Smooth muscle cell (in vitro differentiated cells): ENCODE measurements at regions not wholly inside any gene's neighbourhood (a gene's known extent, or its start where the extent isn't known, plus 50 kb on each side); places are given as distances from the start of the nearest gene placed in this dataset.

Source experiments
- DNase-seq: peaks from one replicate; lab custom pipeline; 2025; ENCODE audit not compliant: unreplicated experiment; lab: John Stamatoyannopoulos, UW
- H2AFZ ChIP-seq: fragments of 200-600 bp; sonication (generic); 2 replicates; pipeline ENCODE4 v1.6.0; 2016; ENCODE audit warnings: antibody characterized with exemption, low read depth, mild to moderate bottlenecking
- H3F3A ChIP-seq: fragments of 200-600 bp; sonication (generic); 2 replicates; pipeline ENCODE4 v1.6.0; 2017; ENCODE audit warnings: antibody characterized with exemption, low read depth
- H3K27ac ChIP-seq: fragments of 200-600 bp; sonication (generic); 2 replicates; pipeline ENCODE4 v1.5.1; 2016; ENCODE audit warnings: low read depth, mild to moderate bottlenecking
- H3K27me3 ChIP-seq: fragments of 200-600 bp; sonication (generic); 2 replicates; pipeline ENCODE4 v1.6.1; 2016; ENCODE audit warnings: low read depth, mild to moderate bottlenecking
- H3K36me3 ChIP-seq: fragments of 200-600 bp; sonication (generic); 2 replicates; pipeline ENCODE4 v1.5.1; 2016; ENCODE audit warnings: low read depth
- H3K4me1 ChIP-seq: fragments of 200-600 bp; sonication (generic); 2 replicates; pipeline ENCODE4 v1.5.1; 2016; ENCODE audit warnings: low read depth
- H3K4me2 ChIP-seq: fragments of 200-600 bp; sonication (generic); 2 replicates; pipeline ENCODE4 v1.6.0; 2016; ENCODE audit warnings: mild to moderate bottlenecking
- H3K4me3 ChIP-seq: fragments of 200-600 bp; sonication (generic); 2 replicates; pipeline ENCODE4 v1.5.1; 2016; ENCODE audit warnings: mild to moderate bottlenecking
- H3K79me2 ChIP-seq: fragments of 200-600 bp; sonication (generic); 2 replicates; pipeline ENCODE4 v1.6.0; 2016; ENCODE audit warnings: low read depth, mild to moderate bottlenecking
- H3K9ac ChIP-seq: fragments of 200-600 bp; sonication (generic); 2 replicates; pipeline ENCODE4 v1.6.0; 2016; ENCODE audit warnings: low read depth
- H3K9me3 ChIP-seq: fragments of 200-600 bp; sonication (generic); replicated peaks from 2 replicates; pipeline ENCODE4 v1.5.1; 2016; ENCODE audit warnings: low read depth
- H4K20me1 ChIP-seq: fragments of 200-600 bp; sonication (generic); 2 replicates; pipeline ENCODE4 v1.6.0; 2016; ENCODE audit warnings: low read depth
- WGBS: methylation state at CpG from one replicate; pipeline ENCODE4 v1.1.7; 2016; ENCODE audit warnings: low lambda C conversion rate; 5-methylcytosine and 5-hydroxymethylcytosine counted together
- TF ChIP-seq, protein P1 (sequence below): fragments of 200-600 bp; sonication (generic); IDR thresholded peaks from 2 replicates; pipeline ENCODE4 v1.5.1; 2017; ENCODE audit warnings: borderline replicate concordance, mild to moderate bottlenecking, antibody characterized with exemption; ENCODE audit not compliant: insufficient read depth, poor library complexity, severe bottlenecking

DNA sequence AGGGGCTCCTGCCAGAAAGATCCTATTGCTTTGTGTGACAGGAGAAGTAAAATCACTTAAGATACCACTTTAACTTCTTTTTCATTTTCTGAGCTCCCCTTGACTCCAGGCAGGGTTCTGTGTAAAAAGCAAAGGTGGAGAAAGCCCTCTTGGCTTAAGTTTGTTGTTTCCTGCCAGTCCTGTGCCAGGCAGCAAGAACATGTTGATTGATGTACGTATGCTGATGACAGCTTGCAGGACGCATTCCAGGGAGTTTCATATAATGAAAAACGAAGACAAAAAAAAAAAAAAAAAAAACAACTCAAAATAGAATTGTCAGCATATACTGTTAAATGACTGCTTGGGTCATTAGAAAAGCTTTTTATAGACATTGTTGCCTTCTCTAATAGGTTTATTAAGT lies 251.7 kb downstream of the PSAT1 start:
- no peak for DNase-seq
- no peak overlapping the region for H3K27ac ChIP-seq
- H3K27me3 ChIP-seq = no peaks in the 10 kb centered on the region
- no peaks in the 10 kb centered on the region for H3K79me2 ChIP-seq
- no peak overlapping the region for H3K4me3 ChIP-seq
- H3K36me3 ChIP-seq = no peaks in the 10 kb centered on the region
- WGBS = 81% methylated on average over 3 of the region's 3 CpGs
- H3K4me1 ChIP-seq = no peaks in the 10 kb centered on the region
- TF ChIP-seq, protein P1, sequence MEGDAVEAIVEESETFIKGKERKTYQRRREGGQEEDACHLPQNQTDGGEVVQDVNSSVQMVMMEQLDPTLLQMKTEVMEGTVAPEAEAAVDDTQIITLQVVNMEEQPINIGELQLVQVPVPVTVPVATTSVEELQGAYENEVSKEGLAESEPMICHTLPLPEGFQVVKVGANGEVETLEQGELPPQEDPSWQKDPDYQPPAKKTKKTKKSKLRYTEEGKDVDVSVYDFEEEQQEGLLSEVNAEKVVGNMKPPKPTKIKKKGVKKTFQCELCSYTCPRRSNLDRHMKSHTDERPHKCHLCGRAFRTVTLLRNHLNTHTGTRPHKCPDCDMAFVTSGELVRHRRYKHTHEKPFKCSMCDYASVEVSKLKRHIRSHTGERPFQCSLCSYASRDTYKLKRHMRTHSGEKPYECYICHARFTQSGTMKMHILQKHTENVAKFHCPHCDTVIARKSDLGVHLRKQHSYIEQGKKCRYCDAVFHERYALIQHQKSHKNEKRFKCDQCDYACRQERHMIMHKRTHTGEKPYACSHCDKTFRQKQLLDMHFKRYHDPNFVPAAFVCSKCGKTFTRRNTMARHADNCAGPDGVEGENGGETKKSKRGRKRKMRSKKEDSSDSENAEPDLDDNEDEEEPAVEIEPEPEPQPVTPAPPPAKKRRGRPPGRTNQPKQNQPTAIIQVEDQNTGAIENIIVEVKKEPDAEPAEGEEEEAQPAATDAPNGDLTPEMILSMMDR = no peak
- H2AFZ ChIP-seq = no peak overlapping the region
- no peak overlapping the region for H3K9ac ChIP-seq
- no peaks in the 10 kb centered on the region for H4K20me1 ChIP-seq
- H3K9me3 ChIP-seq = no peaks in the 10 kb centered on the region
- H3K4me2 ChIP-seq = no peak overlapping the region
- H3F3A ChIP-seq = no peaks in the 10 kb centered on the region

DNA sequence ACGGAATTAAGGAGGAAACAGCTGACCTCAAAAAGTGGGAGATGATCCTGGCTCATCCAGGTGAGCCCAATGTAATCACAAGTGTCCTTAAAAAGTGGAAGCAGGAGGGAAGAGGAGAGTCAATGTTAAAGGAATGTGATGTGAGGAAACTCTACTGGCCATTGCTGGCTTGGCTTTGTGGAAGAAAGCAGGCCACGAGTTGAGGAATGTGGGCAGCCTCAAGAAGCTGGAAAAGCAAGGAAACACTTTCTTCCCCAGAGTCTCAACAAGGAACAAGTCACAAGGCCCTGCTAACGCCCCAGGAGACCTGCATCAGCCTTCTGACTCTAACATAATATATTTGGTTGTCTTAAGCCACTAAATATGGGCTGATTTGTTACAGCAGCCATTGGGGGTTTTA lies 252.8 kb downstream of the PSAT1 start:
- H3K27ac ChIP-seq = no peak overlapping the region
- no peak overlapping the region for H3K9ac ChIP-seq
- H3F3A ChIP-seq = no peaks in the 10 kb centered on the region
- DNase-seq = no peak
- no peaks in the 10 kb centered on the region for H4K20me1 ChIP-seq
- no peaks in the 10 kb centered on the region for H3K4me1 ChIP-seq
- H3K36me3 ChIP-seq = no peaks in the 10 kb centered on the region
- no peaks in the 10 kb centered on the region for H3K9me3 ChIP-seq
- H3K4me2 ChIP-seq = no peak overlapping the region
- TF ChIP-seq, protein P1 = no peak
- no peak overlapping the region for H3K4me3 ChIP-seq
- H2AFZ ChIP-seq = no peak overlapping the region
- no peaks in the 10 kb centered on the region for H3K27me3 ChIP-seq
- 66% methylated on average over 3 of the region's 3 CpGs for WGBS
- no peaks in the 10 kb centered on the region for H3K79me2 ChIP-seq

DNA sequence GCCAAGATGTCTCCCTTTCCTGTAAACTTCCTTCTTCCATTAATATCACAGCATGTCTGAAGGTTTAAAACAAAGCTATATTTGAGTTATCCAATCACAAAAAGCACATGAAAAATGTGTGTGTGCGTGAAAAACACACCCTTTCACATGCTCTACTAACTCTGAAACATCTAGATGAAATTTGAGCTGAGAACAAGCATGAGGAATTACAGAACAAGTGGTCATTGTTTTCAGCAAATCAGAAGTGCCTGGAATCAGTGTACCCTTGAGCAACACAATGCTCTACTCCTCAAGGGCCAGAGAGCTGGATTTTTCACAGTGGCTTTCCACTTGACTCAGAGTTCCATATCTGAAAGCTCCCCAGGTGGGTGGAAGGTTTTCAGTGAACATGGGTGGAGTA lies 255.9 kb downstream of the PSAT1 start:
- Histone ChIP-seq H3K9me3 (no peaks in the 10 kb centered on the region), H3K79me2 (no peaks in the 10 kb centered on the region), H3F3A (no peaks in the 10 kb centered on the region), H3K27ac (no peak overlapping the region), H2AFZ (no peak overlapping the region), H3K9ac (no peak overlapping the region), H3K27me3 (no peaks in the 10 kb centered on the region), H3K4me1 (no peaks in the 10 kb centered on the region), H3K4me2 (no peak overlapping the region), H3K36me3 (no peaks in the 10 kb centered on the region), H4K20me1 (no peaks in the 10 kb centered on the region), H3K4me3 (no peak overlapping the region)
- WGBS = 96% methylated on average over 1 of the region's 1 CpG
- DNase-seq = no peak
- TF ChIP-seq, protein P1 = no peak

DNA sequence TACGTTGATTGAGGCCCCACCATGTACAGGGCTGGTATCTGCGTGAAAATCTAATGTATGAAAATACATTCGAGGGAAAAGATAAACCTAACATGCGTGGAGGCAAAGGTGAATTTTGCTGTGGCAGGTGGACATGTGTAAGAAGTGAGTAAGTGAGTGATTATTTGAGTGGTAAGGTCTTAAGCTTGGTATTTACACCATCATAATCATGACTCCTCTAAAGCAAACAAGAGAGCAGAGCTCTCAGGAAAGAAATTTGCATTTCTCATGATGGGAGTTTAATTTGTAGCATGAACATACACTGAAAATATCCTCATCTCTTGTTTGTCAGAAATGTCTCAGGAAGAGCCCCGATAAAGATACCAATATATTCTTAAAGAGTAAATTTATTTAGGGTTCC lies 260.6 kb downstream of the PSAT1 start:
- peaks cover 5% of the 10 kb centered on the region for H3F3A ChIP-seq
- no peak overlapping the region for H3K4me2 ChIP-seq
- H2AFZ ChIP-seq = no peak overlapping the region

More for the DNA sequence above, 260.6 kb downstream of the PSAT1 start:
- peaks cover 4% of the 10 kb centered on the region for H3K4me1 ChIP-seq
- WGBS = 94% methylated on average over 5 of the region's 5 CpGs
- DNase-seq = no peak
- no peak overlapping the region for H3K9ac ChIP-seq
- no peak overlapping the region for H3K4me3 ChIP-seq
- H3K27me3 ChIP-seq = no peaks in the 10 kb centered on the region
- H4K20me1 ChIP-seq = peaks cover 3% of the 10 kb centered on the region
- no peaks in the 10 kb centered on the region for H3K9me3 ChIP-seq
- no peak overlapping the region for H3K27ac ChIP-seq
- H3K79me2 ChIP-seq = no peaks in the 10 kb centered on the region
- TF ChIP-seq, protein P1 = no peak
- H3K36me3 ChIP-seq = no peaks in the 10 kb centered on the region
